Caco-2 (cell line): ENCODE measurements at regions not wholly inside any gene's neighbourhood (a gene's known extent, or its start where the extent isn't known, plus 50 kb on each side); places are given as distances from the start of the nearest gene placed in this dataset.

ENCODE experiments used
- BruUV-seq: library from RNA; stranded (reverse); fragments of 400-500 nt; replicated peaks from 2 replicates; lab custom pipeline; 2021; lab: Mats Ljungman, UMichigan
- CTCF ChIA-PET: fragments of 300-600 bp; sonication (Branson Sonifier 250); formaldehyde crosslinking; loops from one replicate; lab custom pipeline; 2022; ENCODE audit warnings: antibody characterized with exemption; lab: Charles Lee
- POLR2A ChIA-PET: fragments of 300-600 bp; sonication (Branson Sonifier 250); formaldehyde crosslinking; loops from one replicate; lab custom pipeline; 2022; ENCODE audit warnings: antibody characterized with exemption; lab: Charles Lee
- DNase-seq, 2 experiments: peaks; one replicate each; pipeline versions ENCODE4 v3.0.0 to v3.0.0-alpha.2; 2020 to 2022
- H3K27me3 ChIP-seq: replicated peaks from 2 replicates; pipeline ENCODE4 v1.6.0; 2011; ENCODE audit warnings: low read length; ENCODE audit not compliant: control insufficient read depth, insufficient read depth
- H3K36me3 ChIP-seq: 2 replicates; pipeline ENCODE4 v1.5.1; 2011; ENCODE audit warnings: low read length; ENCODE audit not compliant: control insufficient read depth, insufficient read depth
- H3K4me1 ChIP-seq: fragments of 250-450 bp; sonication (Bioruptor Pico); 2 replicates; pipeline ENCODE4 v1.5.1; 2020; ENCODE audit warnings: mild to moderate bottlenecking
- H3K4me3 ChIP-seq: 2 replicates; pipeline ENCODE4 v1.5.1; 2011; ENCODE audit warnings: low read depth, mild to moderate bottlenecking, control low read depth, low read length
- H3K9me3 ChIP-seq: fragments of 250-450 bp; sonication (Bioruptor Pico); 2 replicates; pipeline ENCODE4 v1.5.1; 2020; ENCODE audit warnings: mild to moderate bottlenecking, moderate library complexity
- H3K27ac Mint-ChIP-seq: one replicate; pipeline ENCODE4 v1.8.0; 2022; ENCODE audit warnings: mixed read lengths; ENCODE audit not compliant: unreplicated experiment
- H3K27me3 Mint-ChIP-seq: one replicate; pipeline ENCODE4 v1.8.0; 2022; ENCODE audit warnings: mixed read lengths; ENCODE audit not compliant: insufficient read depth, unreplicated experiment
- H3K36me3 Mint-ChIP-seq: one replicate; pipeline ENCODE4 v1.8.0; 2022; ENCODE audit warnings: mild to moderate bottlenecking, mixed read lengths; ENCODE audit not compliant: insufficient read depth, unreplicated experiment
- H3K4me1 Mint-ChIP-seq: one replicate; pipeline ENCODE4 v1.8.0; 2022; ENCODE audit warnings: low read depth, mixed read lengths; ENCODE audit not compliant: unreplicated experiment
- H3K4me3 Mint-ChIP-seq: one replicate; pipeline ENCODE4 v1.8.0; 2022; ENCODE audit warnings: mild to moderate bottlenecking, moderate library complexity, mixed read lengths; ENCODE audit not compliant: unreplicated experiment
- H3K9me3 Mint-ChIP-seq: one replicate; pipeline ENCODE4 v1.8.0; 2022; ENCODE audit warnings: mixed read lengths; ENCODE audit not compliant: unreplicated experiment
- CTCF ChIP-seq, 2 experiments: fragments of 200-600 bp in 1 of 2; IDR thresholded peaks; 1 replicate in 1 of 2; 2 replicates in 1 of 2; pipeline versions ENCODE4 v1.5.1 to v1.8.0; 2011 to 2022; ENCODE audit warnings: antibody characterized with exemption in 1 of 2, control low read depth in 1 of 2, inconsistent platforms in 1 of 2, low read depth in 1 of 2, low read length in 1 of 2, mild to moderate bottlenecking in 1 of 2, moderate library complexity in 1 of 2; ENCODE audit not compliant: insufficient read depth in 1 of 2, severe bottlenecking in 1 of 2, unreplicated experiment in 1 of 2
- intact Hi-C: fragments of 100-400 bp; cut with micrococcal nuclease; formaldehyde crosslinking; loops from one replicate; pipeline ENCODE4 v1.10.0; 2022; ENCODE audit not compliant: unreplicated experiment

DNA sequence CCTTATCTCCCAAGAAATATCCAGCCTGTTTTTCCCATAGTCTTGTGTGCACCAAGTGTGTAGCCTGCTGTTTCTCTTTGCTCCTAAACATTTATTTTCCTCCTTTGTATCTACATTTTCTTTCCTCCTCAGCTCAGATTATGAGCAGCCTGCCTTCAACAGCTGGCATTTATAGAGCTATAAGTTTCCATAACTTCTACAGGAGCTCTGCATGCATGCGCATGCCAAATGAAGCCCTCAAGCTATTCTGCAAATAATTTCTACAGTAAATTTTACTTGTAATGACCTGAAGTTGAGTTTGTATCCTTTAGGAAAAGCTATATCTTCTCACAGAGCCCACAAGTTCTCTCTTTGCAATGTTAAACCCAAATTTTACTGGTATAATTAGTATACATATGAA, 699.5 kb downstream of the CETN3 start:
- peaks cover 8% of the 10 kb centered on the region for H3K4me1 Mint-ChIP-seq

GRCh38 chr5:89707891-89708290, 701.7 kb downstream of the CETN3 start:
- DNase-seq: no peak
- Histone ChIP-seq H3K9me3 (no peaks in the 10 kb centered on the region), H3K27me3 (no peaks in the 10 kb centered on the region), H3K4me1 (peaks cover 10% of the 10 kb centered on the region), H3K4me3 (no peak overlapping the region), H3K36me3 (no peaks in the 10 kb centered on the region)
- no peak overlapping the region for H3K27ac Mint-ChIP-seq
- ChIA-PET POLR2A (no interaction called here), CTCF (no interaction called here)
- H3K4me3 Mint-ChIP-seq: no peak overlapping the region
- no peaks in the 10 kb centered on the region for H3K36me3 Mint-ChIP-seq
- no peak for TF ChIP-seq CTCF (IDR thresholded peaks at IDR 0.05; ENCODE audit: insufficient read depth in 1 of 2, low read depth in 1 of 2, low read length in 1 of 2, severe bottlenecking in 1 of 2, unreplicated experiment in 1 of 2)
- H3K27me3 Mint-ChIP-seq: peaks cover 2% of the 10 kb centered on the region
- H3K9me3 Mint-ChIP-seq: no peaks in the 10 kb centered on the region
- no TSS peak for BruUV-seq
- intact Hi-C loops: no loop called here
- peaks cover 8% of the 10 kb centered on the region for H3K4me1 Mint-ChIP-seq

More for the DNA sequence above, 699.5 kb downstream of the CETN3 start:
- no peaks in the 10 kb centered on the region for H3K36me3 Mint-ChIP-seq
- H3K9me3 ChIP-seq: no peaks in the 10 kb centered on the region
- POLR2A ChIA-PET: no interaction called here
- H3K4me3 Mint-ChIP-seq: no peak overlapping the region
- CTCF ChIA-PET: no interaction called here
- H3K27me3 ChIP-seq: no peaks in the 10 kb centered on the region
- H3K9me3 Mint-ChIP-seq: no peaks in the 10 kb centered on the region
- H3K27ac Mint-ChIP-seq: no peak overlapping the region
- BruUV-seq: no TSS peak
- no peaks in the 10 kb centered on the region for H3K36me3 ChIP-seq
- intact Hi-C loops: no loop called here
- H3K4me1 ChIP-seq: no peaks in the 10 kb centered on the region
- no peak for TF ChIP-seq CTCF (IDR thresholded peaks at IDR 0.05; ENCODE audit: insufficient read depth in 1 of 2, low read depth in 1 of 2, low read length in 1 of 2, severe bottlenecking in 1 of 2, unreplicated experiment in 1 of 2)
- no peak overlapping the region for H3K4me3 ChIP-seq
- DNase-seq: no peak
- peaks cover 2% of the 10 kb centered on the region for H3K27me3 Mint-ChIP-seq

- Mint-ChIP-seq H3K27me3 (peaks cover 2% of the 10 kb centered on the region), H3K4me1 (peaks cover 8% of the 10 kb centered on the region), H3K36me3 (no peaks in the 10 kb centered on the region), H3K9me3 (no peaks in the 10 kb centered on the region), H3K27ac (no peak overlapping the region), H3K4me3 (no peak overlapping the region)
- no peak for DNase-seq
- peaks cover 10% of the 10 kb centered on the region for H3K4me1 ChIP-seq
- H3K4me3 ChIP-seq: no peak overlapping the region
- H3K9me3 ChIP-seq: no peaks in the 10 kb centered on the region
- POLR2A ChIA-PET: no interaction called here
- no peaks in the 10 kb centered on the region for H3K27me3 ChIP-seq
- no peaks in the 10 kb centered on the region for H3K36me3 ChIP-seq
- CTCF ChIA-PET: no interaction called here
- TF ChIP-seq CTCF (IDR thresholded peaks at IDR 0.05; ENCODE audit: insufficient read depth in 1 of 2, low read depth in 1 of 2, low read length in 1 of 2, severe bottlenecking in 1 of 2, unreplicated experiment in 1 of 2): no peak
- intact Hi-C loops: no loop called here
- BruUV-seq: no TSS peak
Observed at GRCh38 chr5:89706731-89707130, 702.8 kb downstream of the CETN3 start.
